ENCODE measurements at regions not wholly inside any gene's neighbourhood (a gene's known extent, or its start where the extent isn't known, plus 50 kb on each side); places are given as distances from the start of the nearest gene placed in this dataset.

DNA sequence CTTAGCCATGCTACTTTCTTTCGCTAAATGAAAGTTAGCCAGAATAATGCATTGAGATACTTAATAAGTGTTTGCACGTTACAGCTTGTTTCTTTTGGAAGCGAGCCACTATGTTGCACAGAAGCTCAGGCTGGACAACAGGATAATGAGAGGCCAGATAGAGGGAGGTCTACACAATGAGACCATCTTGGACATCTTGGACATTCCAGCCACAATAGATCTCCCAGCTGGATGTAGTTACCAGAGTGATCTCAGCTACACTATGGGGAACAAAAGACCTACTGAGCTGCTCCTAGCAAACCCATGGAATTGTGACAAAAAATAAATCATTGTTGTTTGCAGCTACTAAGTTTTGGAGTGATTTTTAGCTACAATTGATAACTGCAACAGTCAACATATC lies 540.1 kb upstream of the SEMA6D start:
- no peak for DNase-seq (ENCODE audit: low spot score)
- in situ Hi-C loops (cut with HindIII; ENCODE audit: low sequenced_read_pairs), result no loop called here

DNA sequence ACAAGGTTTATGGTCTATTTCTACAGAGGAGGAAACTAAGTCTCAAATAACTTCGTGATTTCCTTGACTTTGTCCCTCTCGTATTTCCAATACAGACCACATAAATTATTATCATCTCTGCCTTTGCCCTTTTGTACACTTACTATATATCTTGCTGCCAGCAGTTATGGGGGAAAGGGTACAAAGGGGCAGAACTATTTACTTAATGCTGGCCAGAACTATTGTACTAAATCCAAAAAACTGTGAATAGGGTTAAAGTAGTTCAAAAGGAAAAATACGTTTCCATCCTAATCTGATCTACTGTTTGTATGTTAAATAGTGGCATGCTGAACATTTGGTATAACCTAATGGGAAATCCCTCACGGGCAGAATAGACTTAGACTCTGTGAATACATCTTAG lies 537.3 kb upstream of the SEMA6D start:
- DNase-seq (ENCODE audit: low spot score), result no peak
- in situ Hi-C loops (cut with HindIII; ENCODE audit: low sequenced_read_pairs), result no loop called here

DNA sequence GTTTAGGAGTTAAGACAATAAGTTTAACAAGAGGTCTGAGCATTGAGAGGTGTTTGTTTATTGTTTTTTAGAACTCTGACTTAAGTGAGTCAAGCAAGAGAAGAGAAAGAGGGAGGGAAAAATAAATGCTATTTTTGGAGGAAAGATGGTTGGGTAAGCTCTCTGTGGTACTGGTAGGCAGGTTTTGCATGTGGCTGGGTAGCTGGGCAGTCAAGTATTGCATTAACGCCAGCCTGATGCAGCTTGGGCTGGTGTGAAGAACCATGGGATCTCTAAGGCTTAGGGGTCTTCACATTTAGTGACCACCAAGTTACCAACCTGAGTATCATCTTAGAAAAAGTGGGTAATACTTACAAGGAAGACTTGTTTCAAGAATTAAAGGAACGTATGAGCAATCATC lies 534.5 kb upstream of the SEMA6D start:
- in situ Hi-C loops (cut with HindIII; ENCODE audit: low sequenced_read_pairs), result no loop called here
- no peak for DNase-seq (ENCODE audit: low spot score)

DNA sequence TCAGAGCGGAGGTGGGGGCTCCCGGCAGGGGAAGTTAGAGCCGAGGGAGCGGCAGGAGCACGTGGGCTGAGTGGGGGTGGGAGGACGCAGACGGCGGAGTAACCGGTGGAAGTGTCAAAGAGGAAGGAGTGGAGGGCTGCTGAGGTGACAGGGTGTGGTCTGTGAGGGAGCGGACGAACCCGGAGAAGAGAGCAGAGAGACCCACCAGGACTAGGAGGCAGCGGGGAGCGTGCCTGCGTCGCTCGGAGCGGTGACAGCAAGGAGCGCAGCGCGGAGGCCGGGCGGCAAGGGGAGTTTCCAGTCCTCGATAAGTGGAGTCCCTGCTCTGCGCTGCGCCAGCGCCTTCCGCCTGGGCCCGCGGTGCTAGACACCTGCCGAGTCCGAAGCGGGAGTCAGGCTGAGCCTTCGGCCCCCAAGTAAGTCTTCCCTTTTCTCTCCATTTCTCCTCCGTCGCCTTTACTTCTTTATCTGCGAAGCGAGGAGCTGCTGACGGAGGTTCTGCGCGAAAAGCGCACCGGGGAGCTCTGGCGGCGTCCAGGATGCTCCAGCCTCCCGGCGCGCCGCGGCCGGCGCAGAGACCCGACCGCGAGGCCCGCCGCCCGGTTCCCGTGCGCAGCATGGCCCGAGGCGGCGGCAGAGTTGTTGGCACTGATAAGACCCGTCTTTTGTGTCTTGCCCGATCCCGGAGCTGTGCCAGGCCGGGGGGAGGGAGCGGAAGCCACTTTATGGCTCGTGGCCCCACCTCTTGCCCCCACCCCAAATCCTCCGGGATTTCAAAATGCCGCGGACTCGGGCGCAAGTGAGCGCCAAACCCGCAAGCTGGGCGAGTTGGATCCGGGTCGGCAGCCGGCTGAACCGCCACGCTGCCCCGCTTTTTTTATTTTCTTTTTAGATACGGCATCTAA lies 533.0 kb upstream of the SEMA6D start:
- in situ Hi-C loops (cut with HindIII; ENCODE audit: low sequenced_read_pairs), result no loop called here
- DNase-seq (ENCODE audit: low spot score), result no peak

DNA sequence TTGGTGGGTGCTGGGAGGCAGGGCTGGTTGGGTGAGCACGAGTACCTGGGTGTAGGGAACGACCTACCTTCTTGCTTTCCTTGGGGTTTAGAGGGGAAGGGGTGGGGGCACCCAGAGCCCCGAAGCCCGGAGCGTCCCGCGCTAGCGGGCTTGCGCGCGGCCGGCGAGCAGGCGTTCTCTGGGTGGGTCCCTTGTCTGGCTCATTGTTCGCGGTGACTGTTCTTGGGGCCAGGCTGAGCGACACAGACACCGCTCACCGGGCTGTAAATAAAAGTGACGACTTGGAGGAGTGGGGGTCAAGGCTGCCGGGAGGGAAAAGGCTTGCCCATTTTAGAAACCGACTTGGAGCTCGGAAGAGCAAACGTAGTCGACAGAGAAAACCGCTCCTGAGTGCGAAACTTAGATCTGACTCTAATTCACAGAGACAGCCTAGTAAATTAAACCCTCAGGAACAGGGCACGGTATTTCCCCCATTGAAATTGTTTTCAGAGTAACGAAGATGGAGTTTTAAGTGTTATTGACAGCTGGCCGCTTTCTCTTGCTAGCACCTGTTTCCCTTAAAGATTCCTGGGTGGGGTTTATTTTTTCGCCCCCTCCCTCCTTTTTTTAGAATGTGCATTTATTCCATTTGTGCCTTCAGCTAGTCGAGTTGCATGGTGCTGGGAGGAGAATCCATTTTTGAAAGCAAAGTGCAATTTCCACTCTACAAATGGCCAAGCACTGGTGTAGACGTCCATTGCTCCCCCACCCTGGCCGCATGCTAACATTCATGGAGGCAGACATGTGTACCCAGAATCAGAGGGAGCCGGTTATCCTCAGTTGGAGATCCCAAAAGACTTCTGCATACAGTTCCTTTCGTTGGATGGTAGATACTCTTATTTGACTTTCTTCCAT lies 532.1 kb upstream of the SEMA6D start:
- in situ Hi-C loops (cut with HindIII; ENCODE audit: low sequenced_read_pairs), result no loop called here
- no peak for DNase-seq (ENCODE audit: low spot score)

DNA sequence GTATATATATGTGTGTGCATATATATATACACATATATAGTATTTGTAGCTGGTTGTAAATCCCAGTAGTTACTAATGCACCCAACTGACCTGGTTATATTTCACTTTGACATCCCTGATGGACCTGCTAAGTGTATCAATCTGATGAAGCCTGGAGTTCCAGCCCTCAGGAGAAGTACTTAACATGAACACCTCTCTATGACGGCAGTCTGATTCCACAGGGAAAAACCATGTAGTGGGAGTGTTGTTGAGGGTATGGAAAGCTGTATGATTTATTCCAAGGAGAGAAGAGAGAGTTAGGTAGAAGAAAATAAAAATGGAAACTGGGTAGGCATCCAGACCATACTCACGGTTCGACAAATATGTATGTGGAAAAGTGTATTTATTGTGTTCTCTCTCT lies 531.2 kb upstream of the SEMA6D start:
- no peak for DNase-seq (ENCODE audit: low spot score)
- in situ Hi-C loops (cut with HindIII; ENCODE audit: low sequenced_read_pairs), result no loop called here

DNA sequence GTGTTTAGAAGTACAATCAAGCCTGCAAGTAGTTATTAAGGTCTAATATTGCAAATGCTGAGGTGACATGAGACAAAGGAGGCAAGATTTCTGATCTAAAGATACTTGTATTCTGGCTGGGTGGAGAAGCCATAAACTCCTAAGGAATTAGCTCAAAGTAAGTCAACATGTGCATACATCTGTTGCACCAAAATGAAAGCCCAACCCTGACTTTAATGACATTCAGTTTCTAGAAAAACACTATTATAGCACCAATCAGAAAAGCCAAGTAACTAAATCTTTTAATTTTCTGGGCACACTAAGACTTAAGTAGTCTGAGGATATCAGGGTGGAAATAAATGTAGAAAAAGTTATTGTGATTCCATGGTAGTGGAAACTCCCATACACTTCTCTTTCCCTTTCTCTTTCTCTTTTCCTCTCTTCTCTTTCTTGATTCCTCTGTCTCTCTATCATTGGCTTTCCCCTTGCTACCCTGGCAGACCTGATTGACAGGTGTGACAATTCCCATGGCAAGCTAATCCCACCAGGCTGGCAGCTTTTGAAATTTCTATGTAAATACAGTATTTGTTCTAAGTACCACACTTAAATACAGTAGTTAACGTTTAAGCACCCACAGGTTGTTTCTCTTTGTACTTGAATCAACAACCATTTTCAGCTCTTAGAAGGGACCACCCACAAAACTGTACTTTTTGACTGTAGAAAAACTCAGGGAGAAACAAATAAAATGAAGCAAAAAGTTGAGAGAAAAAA lies 528.4 kb upstream of the SEMA6D start:
- in situ Hi-C loops (cut with HindIII; ENCODE audit: low sequenced_read_pairs), result no loop called here
- no peak for DNase-seq (ENCODE audit: low spot score)

DNA sequence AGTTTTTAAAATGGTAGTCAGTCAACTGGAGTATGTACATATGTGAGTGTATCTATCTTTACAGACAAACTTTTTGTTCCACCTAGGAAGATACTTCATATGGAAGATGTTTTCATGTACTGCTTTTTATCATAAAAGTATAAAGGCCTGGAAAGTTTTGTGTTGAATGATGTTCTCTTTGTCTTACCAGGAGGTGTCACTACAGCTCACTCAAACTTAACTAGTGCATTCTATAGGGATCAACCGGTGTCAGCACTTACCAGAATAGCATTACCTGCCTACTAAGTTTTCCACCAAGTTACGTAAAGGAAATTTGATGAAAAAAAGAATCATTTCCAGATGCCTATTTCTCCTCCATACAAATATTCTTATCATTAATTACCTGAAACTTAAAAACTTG lies 522.6 kb upstream of the SEMA6D start:
- in situ Hi-C loops (cut with HindIII; ENCODE audit: low sequenced_read_pairs), result no loop called here
- DNase-seq (ENCODE audit: low spot score), result no peak

DNA sequence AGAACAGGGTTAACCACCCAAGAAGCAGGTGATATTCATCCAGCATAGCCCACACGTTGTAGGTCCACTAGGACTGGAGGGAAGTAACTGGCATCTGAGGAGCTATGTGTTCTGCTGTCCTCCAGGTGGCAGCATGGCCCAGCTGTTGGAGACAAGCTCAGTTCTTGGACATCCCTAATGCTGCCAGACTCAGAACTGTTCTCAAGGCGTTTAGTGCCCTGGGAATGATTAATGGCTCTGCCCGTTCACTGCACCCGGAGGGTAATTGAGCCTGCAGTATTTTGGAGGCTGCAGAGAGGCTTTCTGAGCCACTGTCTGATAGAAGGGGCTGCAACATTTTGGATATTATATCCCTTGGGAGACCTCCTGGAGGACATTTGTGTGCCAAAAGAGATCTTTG lies 521.3 kb upstream of the SEMA6D start:
- in situ Hi-C loops (cut with HindIII; ENCODE audit: low sequenced_read_pairs), result no loop called here
- DNase-seq (ENCODE audit: low spot score), result peak; percentile 78

DNA sequence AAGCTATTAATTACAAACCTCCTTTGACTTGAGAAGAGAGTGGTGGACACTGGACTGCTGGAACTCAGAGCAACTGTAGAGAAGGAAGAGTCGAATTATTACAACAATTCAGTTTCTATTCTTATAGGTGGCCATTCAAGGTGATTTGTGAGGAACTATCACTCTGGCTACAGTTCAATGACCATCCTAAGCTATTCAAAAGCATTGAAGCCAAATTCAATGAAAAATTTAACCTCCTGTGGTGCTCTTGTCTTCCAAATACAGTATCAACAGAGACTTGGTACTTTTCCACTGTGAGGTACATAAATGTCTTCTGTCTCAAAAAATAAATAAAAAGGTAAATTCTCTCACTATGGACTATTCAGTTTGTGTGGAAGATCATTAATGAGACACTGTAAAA lies 513.3 kb upstream of the SEMA6D start:
- in situ Hi-C loops (cut with HindIII; ENCODE audit: low sequenced_read_pairs), result no loop called here
- DNase-seq (ENCODE audit: low spot score), result no peak

DNA sequence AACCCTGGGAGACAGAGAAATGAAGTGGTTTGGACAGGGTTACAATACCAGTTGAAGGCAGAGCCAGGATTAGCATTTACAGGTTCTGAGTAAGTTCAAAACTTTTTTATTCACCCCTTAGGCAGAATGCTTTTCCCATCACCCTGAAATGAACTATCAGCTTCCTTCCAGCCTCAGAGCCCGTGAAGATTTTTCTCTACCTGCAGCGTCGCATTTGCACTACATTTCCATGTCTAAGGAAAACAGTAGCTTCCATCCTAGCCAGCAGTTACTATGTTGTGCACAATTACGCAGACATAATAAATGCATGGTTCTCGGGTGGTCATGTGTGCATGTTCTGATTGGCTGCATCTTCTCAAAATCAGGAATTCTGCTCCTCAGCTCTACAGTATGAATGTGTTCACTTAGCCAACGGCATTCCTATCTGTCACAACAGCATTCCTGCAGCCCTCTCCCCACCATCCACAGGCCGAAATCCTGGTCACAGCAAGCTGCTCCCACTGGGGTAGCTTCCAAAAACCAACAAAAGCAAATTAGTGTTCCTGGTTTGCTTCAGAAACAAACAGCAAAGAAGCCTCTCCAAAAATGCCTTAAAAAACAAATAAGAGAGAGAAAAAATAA lies 510.8 kb upstream of the SEMA6D start:
- no peak for DNase-seq (ENCODE audit: low spot score)
- in situ Hi-C loops (cut with HindIII; ENCODE audit: low sequenced_read_pairs), result no loop called here

DNA sequence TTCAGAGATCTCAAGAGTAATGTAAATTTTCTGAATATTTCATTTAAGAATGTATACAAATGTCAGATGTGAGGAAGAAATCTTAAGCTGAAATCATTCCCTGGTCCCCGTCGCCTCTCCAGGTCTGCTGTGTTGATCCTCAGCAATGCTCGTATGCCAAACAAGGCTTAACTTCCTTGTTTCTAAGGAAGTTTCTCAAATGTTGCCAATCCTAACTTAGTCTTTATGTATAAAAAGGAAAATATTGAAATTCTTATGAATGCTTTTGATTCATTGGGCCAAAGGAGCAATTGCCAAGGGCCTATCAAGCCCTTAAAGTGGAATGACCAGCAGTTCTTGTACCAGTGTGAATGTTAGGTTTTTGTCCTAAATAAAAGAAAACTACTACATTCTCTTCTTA lies 507.7 kb upstream of the SEMA6D start:
- DNase-seq (ENCODE audit: low spot score), result no peak
- in situ Hi-C loops (cut with HindIII; ENCODE audit: low sequenced_read_pairs), result no loop called here

DNA sequence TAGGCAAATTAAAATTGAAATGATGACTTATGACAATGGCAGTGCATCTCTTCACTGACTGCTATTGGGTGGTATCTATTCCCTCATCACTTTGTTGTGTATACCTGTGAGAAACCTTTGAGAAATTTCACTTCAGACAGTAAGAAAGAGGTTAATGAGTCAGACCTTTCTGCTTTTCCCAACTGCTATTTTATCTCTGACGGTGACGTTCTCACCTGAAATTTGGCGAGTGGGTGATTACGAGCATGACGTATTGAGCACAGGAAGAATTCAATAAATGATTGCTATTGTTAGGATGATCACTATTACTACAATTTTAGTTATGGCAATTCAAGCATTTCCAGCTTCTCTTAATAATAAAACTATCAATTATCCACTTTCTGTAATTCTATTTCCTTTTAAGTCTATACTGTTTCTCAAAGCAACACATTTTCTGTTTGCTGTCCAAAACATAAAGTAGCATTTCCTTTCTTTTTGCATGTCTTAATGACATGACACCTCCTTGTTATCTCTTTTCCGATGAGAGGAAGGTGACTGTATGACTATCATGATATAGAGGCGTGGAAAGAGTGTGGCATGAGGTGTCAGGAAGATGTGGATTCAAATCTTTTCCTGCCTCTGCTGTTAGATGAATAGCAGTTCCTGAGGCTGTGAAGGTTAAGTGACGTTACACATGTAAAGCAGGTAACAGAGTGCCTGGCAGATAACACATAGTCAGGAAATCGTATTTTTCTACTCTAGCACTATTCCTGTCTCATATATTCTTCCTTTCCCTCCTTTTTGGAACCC lies 504.9 kb upstream of the SEMA6D start:
- DNase-seq (ENCODE audit: low spot score), result no peak
- in situ Hi-C loops (cut with HindIII; ENCODE audit: low sequenced_read_pairs), result no loop called here

DNA sequence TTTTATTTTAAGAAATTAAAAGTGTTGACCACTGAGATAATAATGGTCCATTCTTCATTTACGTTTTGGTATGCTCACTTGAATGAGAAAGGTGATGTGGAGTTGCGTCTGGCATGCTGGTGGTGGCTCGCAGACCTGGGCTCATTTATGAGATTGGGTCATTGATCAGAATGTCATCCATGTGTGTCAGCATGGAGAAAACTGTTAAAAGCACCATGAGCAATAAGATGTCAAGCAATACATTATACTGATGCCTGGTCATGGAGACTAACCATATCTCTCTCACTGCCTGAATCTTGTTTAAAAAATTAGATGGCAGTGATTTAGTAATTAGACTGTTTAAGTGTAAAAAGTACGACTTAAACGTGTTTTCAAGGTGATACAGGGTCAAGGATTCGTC lies 503.4 kb upstream of the SEMA6D start:
- in situ Hi-C loops (cut with HindIII; ENCODE audit: low sequenced_read_pairs), result no loop called here
- DNase-seq (ENCODE audit: low spot score), result no peak

DNA sequence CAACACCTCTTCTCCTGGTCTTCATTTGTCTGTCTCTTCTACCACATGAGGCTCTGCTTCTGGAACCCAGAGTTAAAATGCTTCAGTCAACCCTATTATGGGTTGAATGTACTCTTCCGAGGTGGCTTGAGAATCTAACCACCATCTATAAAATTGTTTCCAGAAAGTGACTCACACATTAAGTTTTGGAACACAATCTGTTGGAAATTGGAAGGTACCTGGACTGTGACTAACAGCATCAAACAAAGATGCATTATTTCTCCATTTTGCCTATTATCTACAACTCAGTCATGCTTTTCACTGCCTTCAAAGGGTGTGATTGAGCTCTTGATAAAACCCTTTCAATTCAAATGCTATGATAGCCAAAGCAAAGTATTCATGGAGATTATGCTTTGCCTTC lies 499.0 kb upstream of the SEMA6D start:
- in situ Hi-C loops (cut with HindIII; ENCODE audit: low sequenced_read_pairs), result no loop called here
- DNase-seq (ENCODE audit: low spot score), result no peak

DNA sequence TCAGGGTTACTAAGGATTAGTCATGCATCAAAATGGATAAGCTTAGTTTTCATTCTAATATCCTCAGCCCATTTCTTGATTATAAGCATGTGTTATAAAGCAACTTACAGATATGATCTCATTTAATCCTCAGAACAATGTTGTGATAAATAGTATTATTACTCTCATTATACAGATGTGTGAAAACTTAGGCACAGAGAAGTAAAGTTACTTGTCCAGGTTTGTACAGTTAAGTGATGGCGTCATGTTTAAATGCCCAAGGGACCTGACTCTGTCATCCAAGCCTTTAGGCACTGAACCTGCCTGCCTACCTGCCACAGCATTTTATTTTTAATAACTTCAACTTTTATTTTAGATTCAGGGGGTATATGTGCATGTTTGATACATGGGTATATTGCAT lies 472.9 kb upstream of the SEMA6D start:
- no peak for DNase-seq (ENCODE audit: low spot score)
- in situ Hi-C loops (cut with HindIII; ENCODE audit: low sequenced_read_pairs), result no loop called here

DNA sequence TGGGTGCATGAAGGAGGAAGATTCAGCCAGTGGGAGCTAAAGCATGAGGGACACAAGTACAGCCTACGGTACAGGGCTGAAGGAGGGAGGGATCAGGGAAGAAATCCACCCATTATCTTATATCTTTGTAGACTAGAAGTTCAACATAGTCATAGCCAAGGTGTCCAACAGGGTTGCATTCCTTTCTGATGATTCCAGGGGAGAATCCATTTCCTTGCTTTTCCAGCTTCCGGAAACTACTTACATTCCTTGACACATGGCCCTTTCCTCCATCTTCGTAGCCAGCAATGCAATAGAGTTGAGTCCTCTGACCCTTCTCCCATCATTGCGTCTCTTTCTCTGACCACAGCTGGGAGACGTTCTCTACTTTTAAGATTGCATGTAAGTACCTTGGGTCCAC lies 471.0 kb upstream of the SEMA6D start:
- in situ Hi-C loops (cut with HindIII; ENCODE audit: low sequenced_read_pairs), result no loop called here
- DNase-seq (ENCODE audit: low spot score), result no peak

DNA sequence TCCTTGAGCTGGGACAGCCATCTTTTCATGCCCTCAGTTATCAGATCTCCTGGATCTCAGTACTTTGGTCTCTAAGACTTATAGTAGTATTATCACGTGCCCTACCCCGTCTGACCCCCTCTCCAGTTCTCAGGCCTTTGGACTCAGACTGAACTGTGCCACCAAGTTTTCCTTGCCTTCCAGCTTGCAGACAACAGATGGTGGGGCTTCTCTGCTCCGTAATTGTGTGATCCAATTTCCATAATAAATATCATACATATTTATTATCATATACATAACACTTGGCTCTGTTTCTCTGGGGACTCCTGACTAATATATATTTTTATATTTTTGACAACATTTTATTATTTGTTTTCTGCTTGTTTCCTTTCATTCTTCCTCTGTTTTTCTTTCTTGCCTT lies 458.8 kb upstream of the SEMA6D start:
- in situ Hi-C loops (cut with HindIII; ENCODE audit: low sequenced_read_pairs), result no loop called here
- DNase-seq (ENCODE audit: low spot score), result no peak

DNA sequence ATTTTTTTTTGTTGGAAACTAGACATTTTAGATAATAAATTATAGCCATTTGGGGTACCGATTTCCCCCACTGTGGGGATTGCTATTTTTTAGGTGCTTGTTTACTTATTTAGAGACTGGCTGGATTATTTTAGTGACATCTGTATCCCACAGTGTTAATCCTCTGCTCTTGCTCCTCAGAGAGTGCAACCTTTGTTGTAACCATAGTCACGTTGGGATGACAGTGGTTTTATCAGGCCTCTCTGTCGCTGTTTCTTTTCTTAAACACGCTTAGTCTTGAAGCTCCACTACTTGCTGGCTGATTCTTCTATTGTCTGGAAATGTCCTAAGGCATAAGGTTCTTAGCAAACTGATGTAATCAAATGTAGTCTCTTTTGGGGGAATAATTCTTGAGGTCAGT lies 451.6 kb upstream of the SEMA6D start:
- in situ Hi-C loops (cut with HindIII; ENCODE audit: low sequenced_read_pairs), result no loop called here
- DNase-seq (ENCODE audit: low spot score), result no peak
